ENCODE measurements at regions not wholly inside any gene's neighbourhood (a gene's known extent, or its start where the extent isn't known, plus 50 kb on each side); places are given as distances from the start of the nearest gene placed in this dataset.
"Not testable (repeated sequence)": the region's sequence is repeated elsewhere in the genome, so short reads cannot be mapped to it uniquely, and the experiment has no call there.

GRCh38 chr11:23570828-23571227 is 710.6 kb upstream of the CCDC179 start:
- DNase-seq = no peak

DNA sequence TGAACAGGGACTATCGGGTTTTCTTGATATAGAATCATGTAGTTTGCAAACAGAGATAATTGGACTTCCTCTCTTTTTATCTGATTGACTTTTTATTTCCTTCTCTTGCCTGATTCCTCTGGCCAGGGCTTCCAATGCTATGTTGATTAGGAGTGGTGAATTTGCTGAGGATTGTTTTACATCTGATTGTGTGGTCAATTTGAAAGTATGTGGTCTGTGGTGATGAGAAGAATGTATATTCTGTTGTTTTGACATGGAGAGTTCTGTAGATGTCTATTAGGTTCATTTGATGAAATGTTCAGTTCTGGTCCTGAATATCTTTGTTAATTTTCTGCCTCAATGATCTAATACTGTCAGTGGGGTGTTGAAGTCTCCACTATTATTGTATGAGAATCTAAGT is 713.2 kb upstream of the CCDC179 start:
- DNase-seq = no peak

DNA sequence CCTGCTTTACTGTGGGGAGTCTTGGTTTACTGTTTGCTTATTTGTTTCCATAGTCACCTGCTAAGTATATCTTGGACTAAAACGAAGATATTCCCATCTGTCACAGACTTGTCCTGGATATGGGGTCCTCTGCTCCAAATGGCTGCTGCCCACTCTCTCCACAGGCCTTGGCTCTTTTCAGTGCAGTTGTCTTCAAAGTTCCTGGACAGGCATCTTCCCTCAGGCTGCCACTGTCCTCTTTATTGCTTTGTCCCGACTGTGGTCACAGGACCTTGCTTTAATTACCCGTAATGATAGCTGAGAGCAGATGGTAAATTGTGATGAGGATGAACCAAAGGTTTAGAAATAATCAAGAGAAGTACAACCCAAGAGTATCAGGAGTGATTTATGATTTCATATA is 713.9 kb upstream of the CCDC179 start:
- DNase-seq = no peak

DNA sequence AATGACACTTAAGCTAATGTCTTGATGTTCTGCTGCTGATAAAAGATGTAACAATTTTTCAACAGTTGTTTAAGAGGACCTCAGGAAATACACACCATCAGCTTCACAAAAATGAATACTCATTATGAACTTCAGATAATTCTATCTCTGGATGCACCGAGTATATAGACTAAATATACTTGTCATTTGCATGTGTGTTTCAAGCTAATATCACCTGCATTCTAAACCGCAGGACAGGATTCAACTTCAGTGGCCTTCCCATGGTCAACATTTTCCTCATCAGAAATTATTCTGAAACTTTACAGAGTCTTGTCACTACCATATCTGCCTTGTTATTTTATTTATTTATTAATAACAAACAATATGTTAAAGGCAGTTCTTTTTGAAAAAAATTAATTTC is 717.0 kb upstream of the CCDC179 start:
- no peak for DNase-seq

DNA sequence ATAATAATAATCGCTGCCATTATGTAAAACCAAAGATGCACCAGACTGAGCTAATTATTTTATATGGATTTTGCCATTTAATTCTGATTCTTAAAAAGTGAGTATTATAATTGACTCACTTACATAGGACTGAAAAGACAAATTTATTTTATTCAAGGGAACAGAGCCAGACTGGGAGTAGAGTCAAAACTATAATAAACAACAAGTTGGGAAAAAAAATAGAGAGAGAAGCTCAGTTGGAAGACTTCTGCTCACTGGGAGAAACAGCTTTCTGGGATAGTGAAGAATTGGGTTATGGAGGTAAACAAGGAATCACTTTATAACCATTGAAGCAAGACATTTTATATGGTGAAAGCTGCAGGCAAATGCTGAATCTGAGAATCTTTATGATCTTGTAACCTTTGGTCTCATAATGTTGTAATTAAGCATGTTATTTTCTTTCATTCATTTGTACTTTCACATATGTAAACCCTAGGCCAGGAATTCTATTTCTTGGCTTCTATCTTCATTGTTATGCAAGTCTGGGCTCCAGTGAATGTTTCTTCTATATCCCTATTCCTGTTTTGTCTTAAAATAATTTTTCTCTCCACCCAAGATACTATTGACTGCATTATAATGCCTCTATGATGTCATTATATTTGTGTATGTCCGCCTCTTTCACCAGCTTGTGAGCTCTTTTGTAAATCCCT is 725.3 kb upstream of the CCDC179 start:
- no peak for DNase-seq

DNA sequence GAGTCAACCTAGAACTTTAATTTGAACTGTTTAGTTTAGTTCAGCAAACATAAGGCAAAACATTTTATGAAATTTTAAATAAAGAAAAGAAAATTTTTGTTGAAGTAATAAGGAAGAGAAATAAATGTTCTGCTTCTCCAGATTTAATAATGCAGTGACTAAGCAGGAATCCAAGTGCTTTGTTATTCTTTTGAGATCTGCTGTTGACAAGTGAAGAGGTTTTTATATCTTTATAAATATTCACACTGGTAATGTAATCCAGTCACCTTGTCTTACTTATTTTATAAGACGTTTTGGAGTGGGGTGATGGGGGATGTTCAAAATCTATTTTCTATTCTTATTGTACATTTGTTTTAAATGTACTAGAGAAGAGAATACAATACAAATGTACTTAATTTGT is 725.9 kb upstream of the CCDC179 start:
- DNase-seq = no peak

- DNase-seq = no peak
Observed at GRCh38 chr11:23590596-23591308, 730.5 kb upstream of the CCDC179 start.

- DNase-seq = no peak
Observed at GRCh38 chr11:23594755-23595154, 734.5 kb upstream of the CCDC179 start.

- DNase-seq = no peak
Observed at GRCh38 chr11:23604966-23605365, 744.7 kb upstream of the CCDC179 start.

DNA sequence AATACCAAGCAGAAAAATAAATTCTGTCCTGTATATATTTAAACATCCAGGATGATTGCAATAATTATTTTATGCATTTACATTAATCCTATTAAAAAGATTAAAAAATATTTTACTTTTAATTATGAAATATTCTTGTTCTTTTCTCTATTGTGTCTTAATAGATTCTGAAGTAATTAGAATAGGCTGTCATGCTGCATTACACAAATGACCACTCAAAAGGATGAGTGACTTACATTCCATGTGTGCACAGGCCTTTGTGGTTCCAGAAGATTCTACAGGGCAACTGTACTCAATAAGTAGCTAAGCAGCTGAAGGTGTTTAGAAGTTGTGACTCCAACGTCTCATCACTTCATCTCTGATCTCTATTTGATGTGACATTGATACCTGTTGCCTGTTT is 745.9 kb upstream of the CCDC179 start:
- DNase-seq = no peak

DNA sequence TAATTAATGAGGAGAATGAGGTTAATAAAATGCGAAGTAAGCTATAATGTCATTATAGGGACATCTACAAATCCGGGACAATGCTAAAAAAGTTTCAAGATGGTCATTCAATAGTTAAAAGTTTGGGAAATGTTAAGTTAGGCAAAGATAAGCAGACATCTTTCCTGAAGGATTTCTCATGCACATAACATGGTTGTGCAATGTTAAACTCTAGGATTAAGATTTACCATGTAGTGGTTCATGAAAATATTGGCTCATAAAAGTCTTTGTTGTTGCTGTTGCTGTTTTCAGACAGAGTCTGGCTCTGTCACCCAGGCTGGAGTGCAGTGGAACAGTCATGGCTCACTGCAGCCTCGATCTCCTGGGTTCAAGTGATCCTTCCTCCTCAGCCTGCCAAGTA is 751.5 kb upstream of the CCDC179 start:
- DNase-seq = no peak

DNA sequence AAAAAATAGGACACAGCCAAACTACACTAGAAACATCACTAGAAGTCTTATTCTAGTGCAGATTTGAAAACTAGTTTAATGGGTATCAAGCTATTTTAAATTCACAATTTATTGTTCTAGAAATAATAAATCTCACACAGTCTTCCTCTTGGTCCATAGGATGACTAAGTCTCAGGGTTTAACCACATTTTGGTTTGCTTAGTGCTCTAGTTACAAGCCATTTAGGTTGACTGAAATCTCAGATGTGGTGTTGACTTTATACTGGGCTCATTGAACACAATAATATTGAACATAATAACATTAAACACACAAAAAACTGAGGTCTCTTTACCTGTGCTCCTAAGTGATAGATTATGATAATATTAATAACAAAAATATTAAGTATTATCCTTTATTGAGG is 760.3 kb upstream of the CCDC179 start:
- no peak for DNase-seq

DNA sequence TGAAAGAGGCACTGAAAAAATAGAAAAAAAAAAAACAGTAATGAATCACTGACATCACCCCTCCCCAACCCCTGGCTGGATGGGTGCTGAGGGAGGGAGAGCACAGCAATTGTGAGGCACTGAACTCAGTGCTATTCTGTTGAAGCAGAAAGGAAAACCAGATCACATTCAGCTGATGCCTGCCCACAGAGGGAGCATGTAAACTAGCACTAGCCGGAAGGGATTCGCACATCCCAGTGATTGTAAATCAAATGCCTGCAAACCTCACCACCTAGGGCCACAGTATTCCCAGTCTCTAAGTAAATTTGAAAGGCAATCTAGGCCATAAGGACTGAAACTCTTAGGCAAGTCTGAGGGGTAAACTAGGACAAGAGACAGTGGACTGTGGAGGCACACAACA is 772.0 kb upstream of the CCDC179 start:
- no peak for DNase-seq

DNA sequence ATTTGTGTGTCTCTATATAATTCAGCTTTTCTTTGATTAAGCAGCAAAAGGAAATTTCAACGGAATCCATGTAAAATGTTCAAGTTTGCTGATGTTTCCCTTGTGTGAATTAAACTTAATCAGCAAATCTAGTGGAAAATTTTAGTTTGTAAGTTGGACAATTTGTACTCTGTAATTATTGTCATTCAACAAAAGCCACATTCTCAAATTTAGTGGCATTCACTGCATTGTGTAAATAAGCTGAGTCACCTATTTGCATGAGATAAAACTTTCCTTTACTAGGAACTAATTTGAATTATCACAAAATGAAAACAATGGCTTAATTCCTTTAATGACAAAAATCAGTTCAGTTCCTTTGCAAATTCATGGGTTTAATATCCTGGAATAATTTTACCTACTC is 784.2 kb upstream of the CCDC179 start:
- DNase-seq = no peak

DNA sequence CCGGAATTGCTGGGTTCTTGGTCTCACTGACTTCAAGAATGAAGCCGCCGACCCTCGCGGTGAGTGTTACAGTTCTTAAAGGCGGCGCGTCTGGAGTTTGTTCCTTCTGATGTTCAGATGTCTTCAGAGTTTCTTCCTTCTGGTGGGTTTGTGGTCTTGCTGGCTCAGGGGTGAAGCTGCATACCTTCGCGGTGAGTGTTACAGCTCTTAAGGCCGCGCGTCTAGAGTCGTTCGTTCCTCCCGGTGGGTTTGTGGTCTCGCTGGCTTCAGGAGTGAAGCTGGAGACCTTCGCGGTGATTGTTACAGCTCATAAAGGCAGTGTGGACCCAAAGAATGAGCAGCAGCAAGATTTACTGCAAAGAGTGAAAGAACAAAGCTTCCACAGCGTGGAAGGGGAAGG is 792.1 kb upstream of the CCDC179 start:
- not testable (repeated sequence) for DNase-seq

GRCh38 chr11:23653071-23653675 is 792.9 kb upstream of the CCDC179 start:
- no peak for DNase-seq

GRCh38 chr11:23668324-23668723 is 808.0 kb upstream of the CCDC179 start:
- DNase-seq = no peak

DNA sequence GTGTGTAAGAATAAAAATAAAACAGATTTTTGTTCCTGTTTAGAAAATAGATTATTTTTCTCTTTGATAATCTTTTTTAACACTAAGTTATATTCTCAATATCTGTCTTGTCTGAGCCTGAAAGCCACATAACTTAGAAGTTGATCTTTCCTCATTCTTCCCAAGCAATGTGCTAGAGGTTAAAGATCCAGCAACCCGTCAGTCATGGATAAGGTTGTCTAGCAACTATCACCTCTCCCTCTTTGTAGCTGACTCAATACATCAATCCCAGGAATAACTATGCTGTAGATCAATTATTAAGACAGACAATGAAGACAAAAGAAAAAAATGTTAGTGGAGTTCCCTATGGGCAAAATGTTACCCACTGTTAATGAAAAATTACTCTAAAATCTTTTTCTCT is 813.1 kb upstream of the CCDC179 start:
- DNase-seq = no peak

DNA sequence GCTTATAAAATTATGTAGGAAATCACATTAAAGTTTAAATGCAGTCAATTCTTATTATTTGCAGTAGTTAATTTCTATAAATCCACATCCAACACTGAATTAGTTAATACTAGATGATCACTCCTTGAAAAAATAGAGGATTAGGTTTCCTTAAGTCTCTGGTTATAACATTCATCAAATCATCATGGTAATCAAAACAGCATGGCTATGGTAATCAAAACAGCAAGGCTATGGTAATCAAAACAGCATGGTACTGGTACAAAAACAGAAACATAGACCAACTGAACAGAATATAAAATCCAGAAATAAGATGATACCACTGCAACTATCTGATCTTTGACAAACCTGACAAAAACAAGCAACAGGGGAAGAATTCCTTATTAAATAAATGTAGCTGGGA is 814.6 kb upstream of the CCDC179 start:
- no peak for DNase-seq

GRCh38 chr11:23679041-23679440 is 817.8 kb upstream of the LUZP2 start:
- no peak for DNase-seq

GRCh38 chr11:23679981-23680380 is 816.9 kb upstream of the LUZP2 start:
- no peak for DNase-seq

DNA sequence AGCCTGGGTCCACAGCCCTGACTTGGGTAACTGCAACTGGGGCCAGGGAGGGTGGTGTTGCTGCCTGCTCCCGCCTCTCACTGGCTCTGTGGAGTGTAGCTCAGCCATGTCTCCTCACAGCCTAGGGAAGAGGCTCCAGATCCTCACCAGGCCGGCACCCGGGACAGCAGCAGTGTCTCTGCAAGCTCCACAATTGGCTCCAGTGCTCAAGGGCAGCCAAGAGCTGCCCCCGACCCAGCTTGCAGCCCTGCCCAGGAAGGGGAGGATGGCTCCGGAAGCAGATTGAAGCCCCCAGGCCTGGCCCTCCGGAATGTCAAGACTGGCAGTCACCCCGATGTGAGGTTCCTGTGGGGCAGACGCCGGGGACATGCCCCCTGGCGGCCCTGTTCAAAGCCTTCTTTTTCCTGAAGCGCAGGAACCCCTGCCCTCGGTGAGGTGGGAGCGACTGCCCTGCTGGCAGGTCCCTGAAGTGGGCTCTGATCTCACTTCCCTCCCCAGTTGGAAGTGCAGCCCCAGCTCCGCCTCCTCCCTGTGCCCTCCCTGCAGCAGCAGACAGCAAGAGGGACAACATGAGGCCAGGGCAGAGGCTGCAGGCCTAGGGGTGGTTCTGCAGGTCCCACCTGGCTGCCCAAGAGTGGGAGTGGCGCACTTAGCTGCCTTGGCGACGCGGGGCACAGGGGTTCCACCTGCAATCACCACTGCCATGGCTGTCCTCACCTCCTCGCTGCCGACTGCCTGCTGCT is 816.2 kb upstream of the LUZP2 start:
- DNase-seq = no peak

GRCh38 chr11:23684701-23685100 is 812.2 kb upstream of the LUZP2 start:
- DNase-seq = no peak

DNA sequence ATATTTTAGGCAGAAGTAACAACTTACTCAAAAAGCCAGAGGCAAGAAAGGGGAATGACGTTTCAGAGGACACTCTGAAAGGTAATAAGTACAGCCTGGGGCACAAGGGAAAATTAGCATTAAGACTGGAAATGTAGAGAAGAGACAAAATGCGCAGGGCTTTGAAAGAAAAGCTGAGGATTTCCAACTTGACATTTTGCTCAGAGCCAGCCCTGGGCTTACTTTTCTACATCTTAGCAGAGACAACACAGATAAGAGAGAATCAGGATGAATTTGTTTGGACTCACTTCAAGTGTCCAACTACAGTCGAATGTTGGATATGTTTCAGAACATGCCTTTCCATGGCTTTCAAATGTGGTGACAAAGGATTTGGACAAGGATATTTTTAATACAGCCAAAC is 808.9 kb upstream of the LUZP2 start:
- no peak for DNase-seq

Measured in bone marrow (tissue), 2 donors.